Transverse colon (tissue), 3 donors: ENCODE measurements at regions not wholly inside any gene's neighbourhood (a gene's known extent, or its start where the extent isn't known, plus 50 kb on each side); places are given as distances from the start of the nearest gene placed in this dataset.

Source experiments
- EP300 ChIP-seq: sonication (generic); formaldehyde crosslinking; IDR thresholded peaks from one replicate; pipeline ENCODE4 v1.6.1; 2017; ENCODE audit warnings: antibody characterized with exemption, low read depth
- TF ChIP-seq, protein P1 (sequence below), 5 experiments: fragments of 200-600 bp in 3 of 5; fragments of 450-650 bp in 2 of 5; sonication (generic) in 3 of 5; IDR thresholded peaks; 1 replicate in 2 of 5; 2 replicates in 3 of 5; pipeline ENCODE4 v1.5.1; 2016 to 2017; ENCODE audit warnings: antibody characterized with exemption in 5 of 5, inconsistent platforms in 3 of 5, mild to moderate bottlenecking in 2 of 5, moderate library complexity in 1 of 5

GRCh38 chr2:194003911-194004310 is 1653.1 kb upstream of the SLC39A10 start:
- TF ChIP-seq, protein P1, sequence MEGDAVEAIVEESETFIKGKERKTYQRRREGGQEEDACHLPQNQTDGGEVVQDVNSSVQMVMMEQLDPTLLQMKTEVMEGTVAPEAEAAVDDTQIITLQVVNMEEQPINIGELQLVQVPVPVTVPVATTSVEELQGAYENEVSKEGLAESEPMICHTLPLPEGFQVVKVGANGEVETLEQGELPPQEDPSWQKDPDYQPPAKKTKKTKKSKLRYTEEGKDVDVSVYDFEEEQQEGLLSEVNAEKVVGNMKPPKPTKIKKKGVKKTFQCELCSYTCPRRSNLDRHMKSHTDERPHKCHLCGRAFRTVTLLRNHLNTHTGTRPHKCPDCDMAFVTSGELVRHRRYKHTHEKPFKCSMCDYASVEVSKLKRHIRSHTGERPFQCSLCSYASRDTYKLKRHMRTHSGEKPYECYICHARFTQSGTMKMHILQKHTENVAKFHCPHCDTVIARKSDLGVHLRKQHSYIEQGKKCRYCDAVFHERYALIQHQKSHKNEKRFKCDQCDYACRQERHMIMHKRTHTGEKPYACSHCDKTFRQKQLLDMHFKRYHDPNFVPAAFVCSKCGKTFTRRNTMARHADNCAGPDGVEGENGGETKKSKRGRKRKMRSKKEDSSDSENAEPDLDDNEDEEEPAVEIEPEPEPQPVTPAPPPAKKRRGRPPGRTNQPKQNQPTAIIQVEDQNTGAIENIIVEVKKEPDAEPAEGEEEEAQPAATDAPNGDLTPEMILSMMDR (IDR thresholded peaks at IDR 0.05), result no peak
- no peak for TF ChIP-seq EP300
